ENCODE measurements at regions not wholly inside any gene's neighbourhood (a gene's known extent, or its start where the extent isn't known, plus 50 kb on each side); places are given as distances from the start of the nearest gene placed in this dataset.

DNA sequence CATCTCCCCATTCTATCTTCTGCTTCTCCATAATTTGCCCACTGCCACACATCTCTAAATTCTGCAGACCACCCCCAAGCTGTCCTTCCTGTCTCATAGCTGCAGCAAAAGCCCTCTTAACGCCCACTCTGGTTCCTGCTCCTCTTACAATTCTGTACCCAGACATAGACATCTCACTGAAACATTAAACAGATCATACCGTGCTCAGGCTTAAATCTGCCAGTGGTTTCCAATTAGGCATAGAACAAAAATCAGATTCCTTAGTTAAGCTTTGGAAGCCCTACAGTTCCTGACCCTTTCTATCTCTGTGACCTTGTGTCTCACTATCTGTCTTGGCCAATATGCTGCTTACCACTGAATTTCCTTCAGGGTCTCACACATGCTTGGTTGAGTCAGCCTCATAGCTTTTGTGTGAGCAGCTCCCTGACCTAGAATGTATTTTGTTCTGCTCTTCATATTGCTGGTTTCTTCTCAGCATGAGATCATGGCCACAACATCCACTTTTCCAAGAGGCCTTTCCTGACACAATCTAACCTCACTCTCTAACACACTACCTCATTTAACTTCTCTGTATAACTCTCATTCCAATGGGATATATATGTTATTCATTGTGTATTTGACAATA is 749.7 kb downstream of the MAFB start:
- TF ChIP-seq, protein P1, sequence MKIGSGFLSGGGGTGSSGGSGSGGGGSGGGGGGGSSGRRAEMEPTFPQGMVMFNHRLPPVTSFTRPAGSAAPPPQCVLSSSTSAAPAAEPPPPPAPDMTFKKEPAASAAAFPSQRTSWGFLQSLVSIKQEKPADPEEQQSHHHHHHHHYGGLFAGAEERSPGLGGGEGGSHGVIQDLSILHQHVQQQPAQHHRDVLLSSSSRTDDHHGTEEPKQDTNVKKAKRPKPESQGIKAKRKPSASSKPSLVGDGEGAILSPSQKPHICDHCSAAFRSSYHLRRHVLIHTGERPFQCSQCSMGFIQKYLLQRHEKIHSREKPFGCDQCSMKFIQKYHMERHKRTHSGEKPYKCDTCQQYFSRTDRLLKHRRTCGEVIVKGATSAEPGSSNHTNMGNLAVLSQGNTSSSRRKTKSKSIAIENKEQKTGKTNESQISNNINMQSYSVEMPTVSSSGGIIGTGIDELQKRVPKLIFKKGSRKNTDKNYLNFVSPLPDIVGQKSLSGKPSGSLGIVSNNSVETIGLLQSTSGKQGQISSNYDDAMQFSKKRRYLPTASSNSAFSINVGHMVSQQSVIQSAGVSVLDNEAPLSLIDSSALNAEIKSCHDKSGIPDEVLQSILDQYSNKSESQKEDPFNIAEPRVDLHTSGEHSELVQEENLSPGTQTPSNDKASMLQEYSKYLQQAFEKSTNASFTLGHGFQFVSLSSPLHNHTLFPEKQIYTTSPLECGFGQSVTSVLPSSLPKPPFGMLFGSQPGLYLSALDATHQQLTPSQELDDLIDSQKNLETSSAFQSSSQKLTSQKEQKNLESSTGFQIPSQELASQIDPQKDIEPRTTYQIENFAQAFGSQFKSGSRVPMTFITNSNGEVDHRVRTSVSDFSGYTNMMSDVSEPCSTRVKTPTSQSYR (CRISPR knock-in tag; IDR thresholded peaks at IDR 0.05), result no peak
- TF ChIP-seq, protein P2, sequence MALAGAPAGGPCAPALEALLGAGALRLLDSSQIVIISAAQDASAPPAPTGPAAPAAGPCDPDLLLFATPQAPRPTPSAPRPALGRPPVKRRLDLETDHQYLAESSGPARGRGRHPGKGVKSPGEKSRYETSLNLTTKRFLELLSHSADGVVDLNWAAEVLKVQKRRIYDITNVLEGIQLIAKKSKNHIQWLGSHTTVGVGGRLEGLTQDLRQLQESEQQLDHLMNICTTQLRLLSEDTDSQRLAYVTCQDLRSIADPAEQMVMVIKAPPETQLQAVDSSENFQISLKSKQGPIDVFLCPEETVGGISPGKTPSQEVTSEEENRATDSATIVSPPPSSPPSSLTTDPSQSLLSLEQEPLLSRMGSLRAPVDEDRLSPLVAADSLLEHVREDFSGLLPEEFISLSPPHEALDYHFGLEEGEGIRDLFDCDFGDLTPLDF (CRISPR knock-in tag; IDR thresholded peaks at IDR 0.05), result no peak
- TF ChIP-seq KAT7 (CRISPR knock-in tag; IDR thresholded peaks at IDR 0.05; ENCODE audit: borderline replicate concordance) (no peak), CREB1 (CRISPR knock-in tag; IDR thresholded peaks at IDR 0.05) (no peak), FOXP1 (CRISPR knock-in tag; IDR thresholded peaks at IDR 0.05; ENCODE audit: borderline replicate concordance) (no peak), SP1 (CRISPR knock-in tag; conservative IDR thresholded peaks at IDR 0.05) (no peak), IRF2 (CRISPR knock-in tag; IDR thresholded peaks at IDR 0.05; ENCODE audit: borderline replicate concordance, low read depth) (no peak), ZNF232 (CRISPR knock-in tag; IDR thresholded peaks at IDR 0.05) (no peak)
- TF ChIP-seq, protein P3, sequence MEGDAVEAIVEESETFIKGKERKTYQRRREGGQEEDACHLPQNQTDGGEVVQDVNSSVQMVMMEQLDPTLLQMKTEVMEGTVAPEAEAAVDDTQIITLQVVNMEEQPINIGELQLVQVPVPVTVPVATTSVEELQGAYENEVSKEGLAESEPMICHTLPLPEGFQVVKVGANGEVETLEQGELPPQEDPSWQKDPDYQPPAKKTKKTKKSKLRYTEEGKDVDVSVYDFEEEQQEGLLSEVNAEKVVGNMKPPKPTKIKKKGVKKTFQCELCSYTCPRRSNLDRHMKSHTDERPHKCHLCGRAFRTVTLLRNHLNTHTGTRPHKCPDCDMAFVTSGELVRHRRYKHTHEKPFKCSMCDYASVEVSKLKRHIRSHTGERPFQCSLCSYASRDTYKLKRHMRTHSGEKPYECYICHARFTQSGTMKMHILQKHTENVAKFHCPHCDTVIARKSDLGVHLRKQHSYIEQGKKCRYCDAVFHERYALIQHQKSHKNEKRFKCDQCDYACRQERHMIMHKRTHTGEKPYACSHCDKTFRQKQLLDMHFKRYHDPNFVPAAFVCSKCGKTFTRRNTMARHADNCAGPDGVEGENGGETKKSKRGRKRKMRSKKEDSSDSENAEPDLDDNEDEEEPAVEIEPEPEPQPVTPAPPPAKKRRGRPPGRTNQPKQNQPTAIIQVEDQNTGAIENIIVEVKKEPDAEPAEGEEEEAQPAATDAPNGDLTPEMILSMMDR (IDR thresholded peaks at IDR 0.05), result no peak
- TF ChIP-seq, protein P4, sequence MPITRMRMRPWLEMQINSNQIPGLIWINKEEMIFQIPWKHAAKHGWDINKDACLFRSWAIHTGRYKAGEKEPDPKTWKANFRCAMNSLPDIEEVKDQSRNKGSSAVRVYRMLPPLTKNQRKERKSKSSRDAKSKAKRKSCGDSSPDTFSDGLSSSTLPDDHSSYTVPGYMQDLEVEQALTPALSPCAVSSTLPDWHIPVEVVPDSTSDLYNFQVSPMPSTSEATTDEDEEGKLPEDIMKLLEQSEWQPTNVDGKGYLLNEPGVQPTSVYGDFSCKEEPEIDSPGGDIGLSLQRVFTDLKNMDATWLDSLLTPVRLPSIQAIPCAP (CRISPR knock-in tag; IDR thresholded peaks at IDR 0.05), result no peak
- TF ChIP-seq, protein P5, sequence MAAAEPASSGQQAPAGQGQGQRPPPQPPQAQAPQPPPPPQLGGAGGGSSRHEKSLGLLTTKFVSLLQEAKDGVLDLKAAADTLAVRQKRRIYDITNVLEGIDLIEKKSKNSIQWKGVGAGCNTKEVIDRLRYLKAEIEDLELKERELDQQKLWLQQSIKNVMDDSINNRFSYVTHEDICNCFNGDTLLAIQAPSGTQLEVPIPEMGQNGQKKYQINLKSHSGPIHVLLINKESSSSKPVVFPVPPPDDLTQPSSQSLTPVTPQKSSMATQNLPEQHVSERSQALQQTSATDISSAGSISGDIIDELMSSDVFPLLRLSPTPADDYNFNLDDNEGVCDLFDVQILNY (CRISPR knock-in tag; IDR thresholded peaks at IDR 0.05), result no peak

Measured in WTC11 (cell line).